Adrenal gland (tissue), 9 donors: ENCODE measurements at regions not wholly inside any gene's neighbourhood (a gene's known extent, or its start where the extent isn't known, plus 50 kb on each side); places are given as distances from the start of the nearest gene placed in this dataset.

ENCODE experiments used
- DNase-seq, 7 donors: peaks; one replicate each; pipeline ENCODE4 v3.0.0-alpha.2; 2019 to 2020
- H3K27ac ChIP-seq, 5 donors: fragments of 200-600 bp; sonication (generic) in 4 of 5; 1 replicate in 3 of 5; 2 replicates in 2 of 5; pipeline versions ENCODE4 v1.5.1 to v1.8.0; 2016 to 2020; ENCODE audit warnings: mild to moderate bottlenecking in 1 of 5
- H3K27me3 ChIP-seq: fragments of 200-600 bp; 2 replicates; pipeline ENCODE4 v1.8.0; 2021
- H3K36me3 ChIP-seq, 2 donors: fragments of 200-600 bp; replicated peaks in 1 of 2; 1 replicate in 1 of 2; 2 replicates in 1 of 2; pipeline versions ENCODE4 v1.5.1 to v1.8.0; 2018 to 2022
- H3K4me1 ChIP-seq, 2 donors: fragments of 200-600 bp; replicated peaks in 1 of 2; 1 replicate in 1 of 2; 2 replicates in 1 of 2; pipeline versions ENCODE4 v1.5.1 to v1.8.0; 2018 to 2021
- H3K4me3 ChIP-seq, 4 donors: fragments of 200-600 bp; sonication (generic) in 3 of 4; one replicate each; pipeline ENCODE4 v1.5.1; 2016 to 2018
- H3K9me3 ChIP-seq, 3 donors: fragments of 200-600 bp; sonication (generic) in 1 of 3; replicated peaks in 1 of 3; 1 replicate in 2 of 3; 2 replicates in 1 of 3; pipeline versions ENCODE4 v1.5.1 to v1.8.0; 2016 to 2021
- POLR2A ChIP-seq, 2 donors: fragments of 450-650 bp; IDR thresholded peaks; one replicate each; pipeline ENCODE4 v1.6.1; 2017; ENCODE audit warnings: antibody characterized with exemption in 2 of 2, mild to moderate bottlenecking in 2 of 2, moderate library complexity in 1 of 2
- WGBS, 4 donors: extraction: QIAGEN DNeasy Blood & Tissue Kit in 2 of 4; methylation state at CpG; one replicate each; pipeline versions ENCODE4 v1.1.5 to v1.1.7; 2013 to 2017; 5-methylcytosine and 5-hydroxymethylcytosine counted together
- intact Hi-C, 2 donors: fragments of 100-400 bp; cut with DNase I; formaldehyde crosslinking; loops; one replicate each; pipeline versions ENCODE4 v1.14.1 to v1.15.0; 2022 to 2023
- TF ChIP-seq, protein P1 (sequence below), 6 experiments: fragments of 450-650 bp in 4 of 6; fragments of 200-600 bp in 2 of 6; sonication (generic) in 1 of 6; IDR thresholded peaks; 1 replicate in 5 of 6; 2 replicates in 1 of 6; pipeline versions ENCODE4 v1.5.1 to v1.8.0; 2016 to 2021; ENCODE audit warnings: antibody characterized with exemption in 6 of 6, mild to moderate bottlenecking in 2 of 6, moderate library complexity in 1 of 6
- donor health status: healthy with polysubstance abuse.
- donor health status: Bipolar disorder and iron deficiency.
- donor health status: DM: yes; HTN: yes; CAD: no.
- donor health status: DM: no; HTN: no; CAD: no.
- donor health status: DM: no; HTN: no; CAD: no.

- H3K4me1 ChIP-seq, result no peaks in the 10 kb centered on the region
- no peak for TF ChIP-seq POLR2A (IDR thresholded peaks at IDR 0.05)
- TF ChIP-seq, protein P1, sequence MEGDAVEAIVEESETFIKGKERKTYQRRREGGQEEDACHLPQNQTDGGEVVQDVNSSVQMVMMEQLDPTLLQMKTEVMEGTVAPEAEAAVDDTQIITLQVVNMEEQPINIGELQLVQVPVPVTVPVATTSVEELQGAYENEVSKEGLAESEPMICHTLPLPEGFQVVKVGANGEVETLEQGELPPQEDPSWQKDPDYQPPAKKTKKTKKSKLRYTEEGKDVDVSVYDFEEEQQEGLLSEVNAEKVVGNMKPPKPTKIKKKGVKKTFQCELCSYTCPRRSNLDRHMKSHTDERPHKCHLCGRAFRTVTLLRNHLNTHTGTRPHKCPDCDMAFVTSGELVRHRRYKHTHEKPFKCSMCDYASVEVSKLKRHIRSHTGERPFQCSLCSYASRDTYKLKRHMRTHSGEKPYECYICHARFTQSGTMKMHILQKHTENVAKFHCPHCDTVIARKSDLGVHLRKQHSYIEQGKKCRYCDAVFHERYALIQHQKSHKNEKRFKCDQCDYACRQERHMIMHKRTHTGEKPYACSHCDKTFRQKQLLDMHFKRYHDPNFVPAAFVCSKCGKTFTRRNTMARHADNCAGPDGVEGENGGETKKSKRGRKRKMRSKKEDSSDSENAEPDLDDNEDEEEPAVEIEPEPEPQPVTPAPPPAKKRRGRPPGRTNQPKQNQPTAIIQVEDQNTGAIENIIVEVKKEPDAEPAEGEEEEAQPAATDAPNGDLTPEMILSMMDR (IDR thresholded peaks at IDR 0.05), result no peak
- no peaks in the 10 kb centered on the region for H3K9me3 ChIP-seq
- 36 to 48% (median 42%) methylated on average over 5 of the region's 5 CpGs for WGBS, 4 donors
- no peak overlapping the region for H3K4me3 ChIP-seq
- no peaks in the 10 kb centered on the region for H3K36me3 ChIP-seq
- intact Hi-C loops, result no loop called here
- no peak for DNase-seq
- no peaks in the 10 kb centered on the region for H3K27me3 ChIP-seq
- H3K27ac ChIP-seq, result no peak overlapping the region
Measured at GRCh38 chr10:80909254-80909653, 371.6 kb downstream of the SH2D4B start.

GRCh38 chr10:80917636-80918035, 379.9 kb downstream of the SH2D4B start:
- no peak overlapping the region for H3K27ac ChIP-seq
- no peaks in the 10 kb centered on the region for H3K27me3 ChIP-seq
- DNase-seq, result no peak
- no peak overlapping the region for H3K4me3 ChIP-seq
- intact Hi-C loops, result no loop called here
- H3K9me3 ChIP-seq, result no peaks in the 10 kb centered on the region
- H3K36me3 ChIP-seq, result no peaks in the 10 kb centered on the region
- no peak for TF ChIP-seq POLR2A (IDR thresholded peaks at IDR 0.05)
- TF ChIP-seq, protein P1 (IDR thresholded peaks at IDR 0.05), result no peak
- 35 to 45% (median 43%) methylated on average over 5 of the region's 5 CpGs for WGBS, 4 donors
- H3K4me1 ChIP-seq, result no peaks in the 10 kb centered on the region

- Histone ChIP-seq H3K9me3 (no peaks in the 10 kb centered on the region), H3K4me3 (no peak overlapping the region), H3K4me1 (no peaks in the 10 kb centered on the region), H3K27me3 (no peaks in the 10 kb centered on the region), H3K27ac (no peak overlapping the region), H3K36me3 (no peaks in the 10 kb centered on the region)
- TF ChIP-seq, protein P1 (IDR thresholded peaks at IDR 0.05), result no peak
- TF ChIP-seq POLR2A (IDR thresholded peaks at IDR 0.05), result no peak
- 68 to 85% (median 78%) methylated on average over 2 of the region's 2 CpGs for WGBS, 4 donors
- intact Hi-C loops, result loop anchor here in 1 of 2 donors (10.0 kb wide), 2 partner anchors 226 to 256 kb away; no protein-coding TSS in a partner anchor
- DNase-seq, result no peak
Measured at GRCh38 chr10:80921032-80921431, 383.3 kb downstream of the SH2D4B start.

GRCh38 chr10:80924063-80924952, 386.6 kb downstream of the SH2D4B start:
- H3K27ac ChIP-seq, result no peak overlapping the region
- no peaks in the 10 kb centered on the region for H3K4me1 ChIP-seq
- intact Hi-C loops, result loop anchor here in 1 of 2 donors (10.0 kb wide), 2 partner anchors 230 to 260 kb away; no protein-coding TSS in a partner anchor
- 29 to 35% (median 32%) methylated on average over 7 of the region's 7 CpGs for WGBS, 4 donors
- no peak for TF ChIP-seq POLR2A (IDR thresholded peaks at IDR 0.05)
- TF ChIP-seq, protein P1 (IDR thresholded peaks at IDR 0.05), result peak; percentile 36 to 71 (median 60)
- DNase-seq, result peak; percentile 29 to 78 (median 47)
- H3K36me3 ChIP-seq, result no peaks in the 10 kb centered on the region
- H3K27me3 ChIP-seq, result no peaks in the 10 kb centered on the region
- H3K4me3 ChIP-seq, result no peak overlapping the region
- peaks cover 0 to 5% (median 0%) of the 10 kb centered on the region in 3 donors for H3K9me3 ChIP-seq
